GM23338 (cell line): ENCODE measurements at regions not wholly inside any gene's neighbourhood (a gene's known extent, or its start where the extent isn't known, plus 50 kb on each side); places are given as distances from the start of the nearest gene placed in this dataset.

Experiments
- CTCF ChIP-seq, 2 experiments: fragments of 200-600 bp in 1 of 2; sonication (generic) in 1 of 2; conservative IDR thresholded peaks; 2 replicates each; pipeline versions ENCODE4 v1.5.1 to v1.6.1; 2016 to 2017; ENCODE audit warnings: antibody characterized with exemption in 2 of 2, low read depth in 2 of 2, mild to moderate bottlenecking in 2 of 2, moderate library complexity in 1 of 2
- EZH2 ChIP-seq: fragments of 200-600 bp; sonication (generic); IDR thresholded peaks from one replicate; pipeline ENCODE4 v1.8.0; 2017; ENCODE audit warnings: antibody characterized with exemption, mild to moderate bottlenecking, low read depth; ENCODE audit not compliant: unreplicated experiment
- REST ChIP-seq: IDR thresholded peaks from one replicate; pipeline ENCODE4 v1.6.1; 2018; ENCODE audit warnings: antibody characterized with exemption; ENCODE audit not compliant: unreplicated experiment

GRCh38 chr9:115189686-115190085, 71.7 kb upstream of the TNC start:
- TF ChIP-seq CTCF (conservative IDR thresholded peaks at IDR 0.05; ENCODE audit: low read depth in 2 of 2) (no peak), REST (no peak), EZH2 (no peak)
